ENCODE measurements at regions not wholly inside any gene's neighbourhood (a gene's known extent, or its start where the extent isn't known, plus 50 kb on each side); places are given as distances from the start of the nearest gene placed in this dataset.

DNA sequence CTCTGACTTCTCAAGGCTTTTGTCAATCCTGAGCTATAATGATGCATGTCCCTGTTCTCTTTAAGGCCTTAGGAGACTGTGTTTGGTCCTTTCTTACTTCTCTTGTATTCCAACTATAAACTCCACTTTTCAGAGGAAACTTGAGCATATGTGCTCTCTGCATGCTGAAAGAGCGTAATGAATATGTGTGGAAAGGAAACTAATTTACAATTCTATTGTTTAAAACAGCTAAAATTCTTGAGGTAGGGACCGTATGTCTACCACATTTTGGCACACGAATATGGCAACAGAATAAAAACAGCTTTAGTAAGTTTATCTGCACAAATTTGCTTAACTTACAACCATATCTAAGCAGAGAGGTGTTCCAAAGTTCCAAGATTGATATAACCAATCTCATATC is 242.0 kb upstream of the DCBLD2 start:
- TF ChIP-seq, protein P1, sequence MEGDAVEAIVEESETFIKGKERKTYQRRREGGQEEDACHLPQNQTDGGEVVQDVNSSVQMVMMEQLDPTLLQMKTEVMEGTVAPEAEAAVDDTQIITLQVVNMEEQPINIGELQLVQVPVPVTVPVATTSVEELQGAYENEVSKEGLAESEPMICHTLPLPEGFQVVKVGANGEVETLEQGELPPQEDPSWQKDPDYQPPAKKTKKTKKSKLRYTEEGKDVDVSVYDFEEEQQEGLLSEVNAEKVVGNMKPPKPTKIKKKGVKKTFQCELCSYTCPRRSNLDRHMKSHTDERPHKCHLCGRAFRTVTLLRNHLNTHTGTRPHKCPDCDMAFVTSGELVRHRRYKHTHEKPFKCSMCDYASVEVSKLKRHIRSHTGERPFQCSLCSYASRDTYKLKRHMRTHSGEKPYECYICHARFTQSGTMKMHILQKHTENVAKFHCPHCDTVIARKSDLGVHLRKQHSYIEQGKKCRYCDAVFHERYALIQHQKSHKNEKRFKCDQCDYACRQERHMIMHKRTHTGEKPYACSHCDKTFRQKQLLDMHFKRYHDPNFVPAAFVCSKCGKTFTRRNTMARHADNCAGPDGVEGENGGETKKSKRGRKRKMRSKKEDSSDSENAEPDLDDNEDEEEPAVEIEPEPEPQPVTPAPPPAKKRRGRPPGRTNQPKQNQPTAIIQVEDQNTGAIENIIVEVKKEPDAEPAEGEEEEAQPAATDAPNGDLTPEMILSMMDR (IDR thresholded peaks at IDR 0.05; ENCODE audit: insufficient read depth, low read length, poor library complexity, severe bottlenecking): no peak
- TF ChIP-seq EZH2phosphoT487 (conservative IDR thresholded peaks at IDR 0.05; ENCODE audit: low read length): no peak

Measured in SU-DHL-6 (cell line).